ENCODE measurements at regions not wholly inside any gene's neighbourhood (a gene's known extent, or its start where the extent isn't known, plus 50 kb on each side); places are given as distances from the start of the nearest gene placed in this dataset.

DNA sequence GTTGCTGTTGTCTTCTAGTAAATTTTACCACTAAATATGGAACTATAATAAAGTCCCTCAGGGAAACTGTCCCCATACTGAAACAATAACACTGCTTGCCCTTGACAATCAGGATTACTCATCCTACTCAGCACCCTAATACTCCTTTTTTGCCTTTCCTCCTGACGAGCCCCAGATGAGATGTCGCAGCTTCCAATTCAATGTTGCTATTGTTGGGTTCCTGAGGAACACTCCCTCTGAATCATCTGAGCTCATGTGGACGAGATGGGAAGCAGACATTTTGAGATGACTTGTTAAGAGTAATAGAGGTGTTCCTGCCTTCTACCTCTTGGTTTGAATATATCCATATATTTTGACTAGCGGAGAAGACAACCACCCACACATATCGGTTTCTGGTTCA, 187.8 kb upstream of the FAM98A start:
- Histone ChIP-seq H3K27ac (ENCODE audit: low read depth, low read length) (no peak overlapping the region), H3K4me2 (ENCODE audit: low read length) (no peak overlapping the region), H2AFZ (ENCODE audit: low read depth, low read length) (no peak overlapping the region), H3K9me3 (ENCODE audit: insufficient read depth, low read depth, low read length) (no peaks in the 10 kb centered on the region), H3K79me2 (ENCODE audit: insufficient read depth, low read length) (no peaks in the 10 kb centered on the region), H3K4me1 (ENCODE audit: insufficient read depth, low read length) (peaks cover 4% of the 10 kb centered on the region), H3K36me3 (ENCODE audit: insufficient read depth, low read length) (no peaks in the 10 kb centered on the region), H3K9ac (ENCODE audit: low read length) (no peak overlapping the region), H3K27me3 (ENCODE audit: insufficient read depth, low read length) (no peaks in the 10 kb centered on the region), H4K20me1 (ENCODE audit: insufficient read depth, low read length) (no peaks in the 10 kb centered on the region), H3K4me3 (ENCODE audit: insufficient read depth, low read depth, low read length) (no peak overlapping the region)
- H3K4me3 Mint-ChIP-seq (ENCODE audit: unreplicated experiment): no peak overlapping the region
- FAIRE-seq: no peak
- H3K36me3 Mint-ChIP-seq (ENCODE audit: low read depth, unreplicated experiment): no peaks in the 10 kb centered on the region
- no peak for DNase-seq (ENCODE audit: low read depth)
- H3K27me3 Mint-ChIP-seq (ENCODE audit: low read depth, unreplicated experiment): no peaks in the 10 kb centered on the region
- TF ChIP-seq EZH2 (IDR thresholded peaks at IDR 0.05; ENCODE audit: insufficient read depth, low read length): no peak
- TF ChIP-seq, protein P1, sequence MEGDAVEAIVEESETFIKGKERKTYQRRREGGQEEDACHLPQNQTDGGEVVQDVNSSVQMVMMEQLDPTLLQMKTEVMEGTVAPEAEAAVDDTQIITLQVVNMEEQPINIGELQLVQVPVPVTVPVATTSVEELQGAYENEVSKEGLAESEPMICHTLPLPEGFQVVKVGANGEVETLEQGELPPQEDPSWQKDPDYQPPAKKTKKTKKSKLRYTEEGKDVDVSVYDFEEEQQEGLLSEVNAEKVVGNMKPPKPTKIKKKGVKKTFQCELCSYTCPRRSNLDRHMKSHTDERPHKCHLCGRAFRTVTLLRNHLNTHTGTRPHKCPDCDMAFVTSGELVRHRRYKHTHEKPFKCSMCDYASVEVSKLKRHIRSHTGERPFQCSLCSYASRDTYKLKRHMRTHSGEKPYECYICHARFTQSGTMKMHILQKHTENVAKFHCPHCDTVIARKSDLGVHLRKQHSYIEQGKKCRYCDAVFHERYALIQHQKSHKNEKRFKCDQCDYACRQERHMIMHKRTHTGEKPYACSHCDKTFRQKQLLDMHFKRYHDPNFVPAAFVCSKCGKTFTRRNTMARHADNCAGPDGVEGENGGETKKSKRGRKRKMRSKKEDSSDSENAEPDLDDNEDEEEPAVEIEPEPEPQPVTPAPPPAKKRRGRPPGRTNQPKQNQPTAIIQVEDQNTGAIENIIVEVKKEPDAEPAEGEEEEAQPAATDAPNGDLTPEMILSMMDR (IDR thresholded peaks at IDR 0.05; ENCODE audit: insufficient read depth, low read depth, low read length): no peak
- no peak overlapping the region for H3K27ac Mint-ChIP-seq (ENCODE audit: unreplicated experiment)
- no peaks in the 10 kb centered on the region for H3K9me3 Mint-ChIP-seq (ENCODE audit: unreplicated experiment)
- peaks cover 5% of the 10 kb centered on the region for H3K4me1 Mint-ChIP-seq (ENCODE audit: low read depth, unreplicated experiment)

DNA sequence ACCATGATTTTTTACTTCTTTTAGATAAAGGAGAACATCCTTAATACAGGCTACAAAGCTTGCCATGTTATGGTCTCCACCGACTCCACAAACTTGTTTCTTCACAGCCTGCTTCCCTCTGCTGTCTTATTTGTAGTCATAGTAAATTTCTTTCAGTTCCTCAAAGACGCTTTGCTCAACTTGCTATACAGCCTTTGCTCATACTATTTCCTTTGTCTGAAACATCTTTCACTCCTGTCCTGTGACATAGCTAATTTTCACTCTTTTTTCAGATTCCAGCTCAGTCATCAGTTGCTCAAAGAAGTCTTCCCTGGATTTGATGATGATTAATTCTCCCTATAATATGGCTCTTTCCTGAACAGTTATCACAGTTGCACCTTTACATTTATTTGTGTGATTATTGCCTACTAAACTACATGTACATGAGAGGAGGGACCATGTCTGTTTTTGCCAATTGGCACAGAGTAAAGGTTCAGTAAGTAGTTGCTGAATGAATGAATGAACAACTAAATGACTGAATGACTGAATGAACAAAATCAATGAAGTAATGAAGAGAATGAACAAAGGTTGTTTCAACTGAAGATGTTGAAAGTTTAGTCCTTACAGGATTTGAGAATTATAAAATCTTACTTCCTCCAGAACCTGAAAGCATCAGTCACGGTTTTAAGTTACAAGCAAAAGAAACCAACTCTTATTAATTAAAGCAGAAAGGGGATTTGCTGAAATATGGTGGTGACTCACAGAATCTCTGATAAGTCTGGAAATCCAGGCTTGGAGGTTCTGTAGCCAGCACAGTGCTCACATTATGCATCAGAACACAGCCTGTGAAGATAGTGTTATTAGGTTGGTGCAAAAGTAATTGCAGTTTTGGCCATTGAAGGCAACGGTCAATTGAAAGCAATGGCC, 186.4 kb upstream of the FAM98A start:
- H3K27me3 ChIP-seq (ENCODE audit: insufficient read depth, low read length): no peaks in the 10 kb centered on the region
- no peak overlapping the region for H3K27ac Mint-ChIP-seq (ENCODE audit: unreplicated experiment)
- no peak overlapping the region for H3K4me3 Mint-ChIP-seq (ENCODE audit: unreplicated experiment)
- H3K27me3 Mint-ChIP-seq (ENCODE audit: low read depth, unreplicated experiment): no peaks in the 10 kb centered on the region
- H2AFZ ChIP-seq (ENCODE audit: low read depth, low read length): no peak overlapping the region
- H3K4me1 ChIP-seq (ENCODE audit: insufficient read depth, low read length): no peaks in the 10 kb centered on the region
- no peaks in the 10 kb centered on the region for H3K36me3 Mint-ChIP-seq (ENCODE audit: low read depth, unreplicated experiment)
- H3K9me3 ChIP-seq (ENCODE audit: insufficient read depth, low read depth, low read length): no peaks in the 10 kb centered on the region
- H4K20me1 ChIP-seq (ENCODE audit: insufficient read depth, low read length): no peaks in the 10 kb centered on the region
- H3K27ac ChIP-seq (ENCODE audit: low read depth, low read length): no peak overlapping the region
- H3K36me3 ChIP-seq (ENCODE audit: insufficient read depth, low read length): no peaks in the 10 kb centered on the region
- TF ChIP-seq EZH2 (IDR thresholded peaks at IDR 0.05; ENCODE audit: insufficient read depth, low read length): no peak
- H3K4me2 ChIP-seq (ENCODE audit: low read length): no peak overlapping the region
- no peak overlapping the region for H3K4me3 ChIP-seq (ENCODE audit: insufficient read depth, low read depth, low read length)
- H3K9ac ChIP-seq (ENCODE audit: low read length): no peak overlapping the region
- no peaks in the 10 kb centered on the region for H3K9me3 Mint-ChIP-seq (ENCODE audit: unreplicated experiment)
- peak; percentile 9 for FAIRE-seq
- H3K4me1 Mint-ChIP-seq (ENCODE audit: low read depth, unreplicated experiment): peaks cover 5% of the 10 kb centered on the region
- DNase-seq (ENCODE audit: low read depth): peak; percentile 65
- H3K79me2 ChIP-seq (ENCODE audit: insufficient read depth, low read length): no peaks in the 10 kb centered on the region

DNA sequence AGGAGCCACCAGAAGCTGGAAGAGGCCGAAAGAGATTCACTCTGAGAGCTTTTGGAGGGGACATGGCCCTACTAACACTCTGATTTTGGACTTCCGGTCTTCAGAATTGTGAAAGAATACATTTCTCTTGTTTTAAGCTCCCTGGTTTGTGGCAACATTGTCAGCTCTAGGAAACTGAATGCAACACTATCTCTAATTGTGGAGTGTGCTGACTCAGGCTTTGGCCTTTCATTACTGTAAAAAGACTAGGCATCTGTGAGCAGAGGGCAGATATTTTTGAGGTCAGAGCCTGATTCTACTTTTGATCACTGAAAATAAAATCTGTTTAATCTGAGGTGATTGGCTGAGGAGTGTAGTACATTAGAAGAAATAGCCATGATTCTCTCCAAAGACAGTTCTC, 185.4 kb upstream of the FAM98A start:
- no peak for TF ChIP-seq EZH2 (IDR thresholded peaks at IDR 0.05; ENCODE audit: insufficient read depth, low read length)
- TF ChIP-seq, protein P1 (IDR thresholded peaks at IDR 0.05; ENCODE audit: insufficient read depth, low read depth, low read length): no peak
- no peaks in the 10 kb centered on the region for H4K20me1 ChIP-seq (ENCODE audit: insufficient read depth, low read length)
- no peak overlapping the region for H3K4me3 ChIP-seq (ENCODE audit: insufficient read depth, low read depth, low read length)
- H2AFZ ChIP-seq (ENCODE audit: low read depth, low read length): no peak overlapping the region
- H3K27me3 ChIP-seq (ENCODE audit: insufficient read depth, low read length): no peaks in the 10 kb centered on the region
- DNase-seq (ENCODE audit: low read depth): no peak
- no peaks in the 10 kb centered on the region for H3K9me3 ChIP-seq (ENCODE audit: insufficient read depth, low read depth, low read length)
- H3K4me2 ChIP-seq (ENCODE audit: low read length): no peak overlapping the region
- Mint-ChIP-seq H3K9me3 (ENCODE audit: unreplicated experiment) (no peaks in the 10 kb centered on the region), H3K27me3 (ENCODE audit: low read depth, unreplicated experiment) (no peaks in the 10 kb centered on the region), H3K4me3 (ENCODE audit: unreplicated experiment) (no peak overlapping the region), H3K36me3 (ENCODE audit: low read depth, unreplicated experiment) (no peaks in the 10 kb centered on the region), H3K4me1 (ENCODE audit: low read depth, unreplicated experiment) (peaks cover 5% of the 10 kb centered on the region), H3K27ac (ENCODE audit: unreplicated experiment) (no peak overlapping the region)
- no peak overlapping the region for H3K27ac ChIP-seq (ENCODE audit: low read depth, low read length)
- no peaks in the 10 kb centered on the region for H3K4me1 ChIP-seq (ENCODE audit: insufficient read depth, low read length)
- no peak for FAIRE-seq
- no peaks in the 10 kb centered on the region for H3K79me2 ChIP-seq (ENCODE audit: insufficient read depth, low read length)
- no peaks in the 10 kb centered on the region for H3K36me3 ChIP-seq (ENCODE audit: insufficient read depth, low read length)
- no peak overlapping the region for H3K9ac ChIP-seq (ENCODE audit: low read length)
